ENCODE measurements at regions not wholly inside any gene's neighbourhood (a gene's known extent, or its start where the extent isn't known, plus 50 kb on each side); places are given as distances from the start of the nearest gene placed in this dataset.

DNA sequence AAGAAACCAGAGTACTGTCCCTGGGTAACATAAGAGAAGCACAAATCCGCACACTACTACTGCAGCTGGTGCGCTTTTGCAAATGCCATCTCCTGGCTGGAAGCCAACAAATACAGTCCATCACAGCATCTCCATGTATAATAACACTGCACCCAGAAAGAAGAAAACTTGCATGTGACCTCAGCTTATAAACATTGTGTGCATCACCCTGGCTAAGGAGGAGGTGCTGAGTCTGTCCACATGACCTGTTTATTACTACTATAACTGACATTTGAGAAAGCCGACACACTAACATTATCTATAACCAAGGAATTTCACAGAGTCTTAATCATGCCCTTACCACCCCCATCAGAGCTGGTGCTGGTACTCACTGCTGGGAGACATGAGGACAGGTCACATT, 516.8 kb downstream of the CFAP47 start:
- no peak for DNase-seq (ENCODE audit: low read depth)
- H3K9me3 ChIP-seq (ENCODE audit: control insufficient read depth, low read length), result peaks cover 6% of the 10 kb centered on the region
- no peaks in the 10 kb centered on the region for H3K4me1 ChIP-seq (ENCODE audit: control insufficient read depth, insufficient read depth, low read length)
- no peaks in the 10 kb centered on the region for H3K27me3 ChIP-seq (replicated peaks; ENCODE audit: control insufficient read depth, insufficient read depth, low read length)
- H3K4me3 ChIP-seq (ENCODE audit: low read length), result no peak overlapping the region
- no peaks in the 10 kb centered on the region for H3K36me3 ChIP-seq (ENCODE audit: control insufficient read depth, insufficient read depth, low read length, severe bottlenecking)
- H3K9ac ChIP-seq (ENCODE audit: low read length), result no peak overlapping the region

DNA sequence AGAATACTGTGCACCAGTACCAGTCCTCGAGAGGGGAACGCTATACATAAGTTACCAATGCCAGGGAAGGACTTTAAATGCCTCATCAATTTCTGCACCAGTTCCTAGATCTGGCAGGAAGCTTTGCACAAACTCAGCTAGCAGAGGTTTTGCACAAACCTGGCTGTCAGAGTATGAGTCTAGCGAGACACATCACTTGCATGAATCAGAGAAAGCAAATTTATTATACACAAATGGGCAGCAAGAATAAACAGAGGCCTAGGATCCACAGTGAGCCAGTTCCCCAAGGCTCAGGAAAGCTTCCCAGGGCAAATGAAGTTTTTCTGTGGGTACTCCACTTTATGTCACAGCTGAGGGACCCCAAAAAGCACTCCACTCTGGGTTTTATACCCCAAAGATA, 523.5 kb downstream of the CFAP47 start:
- Histone ChIP-seq H3K4me1 (ENCODE audit: control insufficient read depth, insufficient read depth, low read length) (no peaks in the 10 kb centered on the region), H3K9ac (ENCODE audit: low read length) (no peak overlapping the region), H3K9me3 (ENCODE audit: control insufficient read depth, low read length) (peaks cover 6% of the 10 kb centered on the region), H3K27me3 (replicated peaks; ENCODE audit: control insufficient read depth, insufficient read depth, low read length) (no peaks in the 10 kb centered on the region), H3K4me3 (ENCODE audit: low read length) (no peak overlapping the region), H3K36me3 (ENCODE audit: control insufficient read depth, insufficient read depth, low read length, severe bottlenecking) (no peaks in the 10 kb centered on the region)
- no peak for DNase-seq (ENCODE audit: low read depth)

- Histone ChIP-seq H3K4me3 (ENCODE audit: low read length) (no peak overlapping the region), H3K4me1 (ENCODE audit: control insufficient read depth, insufficient read depth, low read length) (no peaks in the 10 kb centered on the region), H3K9me3 (ENCODE audit: control insufficient read depth, low read length) (peaks cover 3% of the 10 kb centered on the region), H3K9ac (ENCODE audit: low read length) (no peak overlapping the region), H3K27me3 (replicated peaks; ENCODE audit: control insufficient read depth, insufficient read depth, low read length) (no peaks in the 10 kb centered on the region), H3K36me3 (ENCODE audit: control insufficient read depth, insufficient read depth, low read length, severe bottlenecking) (no peaks in the 10 kb centered on the region)
- no peak for DNase-seq (ENCODE audit: low read depth)
Observed at GRCh38 chrX:36445566-36445965, 526.0 kb downstream of the CFAP47 start.

GRCh38 chrX:36462142-36462541, 542.6 kb downstream of the CFAP47 start:
- peaks cover 3% of the 10 kb centered on the region for H3K27me3 ChIP-seq (replicated peaks; ENCODE audit: control insufficient read depth, insufficient read depth, low read length)

GRCh38 chrX:36480441-36480990, 527.6 kb upstream of the FAM47C start:
- Histone ChIP-seq H3K9me3 (ENCODE audit: control insufficient read depth, low read length) (peaks cover 7% of the 10 kb centered on the region), H3K36me3 (ENCODE audit: control insufficient read depth, insufficient read depth, low read length, severe bottlenecking) (no peaks in the 10 kb centered on the region), H3K9ac (ENCODE audit: low read length) (no peak overlapping the region), H3K4me1 (ENCODE audit: control insufficient read depth, insufficient read depth, low read length) (no peaks in the 10 kb centered on the region), H3K4me3 (ENCODE audit: low read length) (no peak overlapping the region), H3K27me3 (replicated peaks; ENCODE audit: control insufficient read depth, insufficient read depth, low read length) (no peaks in the 10 kb centered on the region)
- DNase-seq (ENCODE audit: low read depth), result no peak

More at GRCh38 chrX:36462142-36462541, 542.6 kb downstream of the CFAP47 start:
- Histone ChIP-seq H3K4me1 (ENCODE audit: control insufficient read depth, insufficient read depth, low read length) (no peaks in the 10 kb centered on the region), H3K9ac (ENCODE audit: low read length) (no peak overlapping the region), H3K9me3 (ENCODE audit: control insufficient read depth, low read length) (no peaks in the 10 kb centered on the region), H3K4me3 (ENCODE audit: low read length) (no peak overlapping the region), H3K36me3 (ENCODE audit: control insufficient read depth, insufficient read depth, low read length, severe bottlenecking) (no peaks in the 10 kb centered on the region)
- no peak for DNase-seq (ENCODE audit: low read depth)

DNA sequence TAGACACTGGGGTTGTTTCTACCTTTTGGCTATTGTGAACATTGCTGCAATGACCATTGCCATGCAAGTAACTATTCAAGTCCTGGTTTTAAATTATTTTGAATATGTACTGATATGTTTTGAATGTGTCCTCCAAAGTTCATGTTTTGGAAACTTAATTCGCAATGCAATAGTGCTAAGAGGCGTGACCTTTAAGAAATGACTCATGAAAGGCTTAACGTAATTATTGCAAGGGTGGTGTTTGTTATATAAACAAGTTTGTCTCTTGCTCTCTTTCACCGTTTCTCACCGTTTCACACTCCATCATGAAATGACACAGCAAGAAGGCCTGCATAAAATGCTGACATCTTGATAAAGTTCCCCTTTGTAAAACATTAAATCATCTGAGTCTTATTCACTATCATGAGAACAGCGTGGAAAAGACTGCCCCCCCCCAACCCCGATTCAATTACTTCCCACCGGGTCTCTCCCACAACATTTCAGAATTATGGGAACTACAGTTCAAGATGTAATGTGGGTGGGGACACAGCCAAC, 506.9 kb upstream of the FAM47C start:
- H3K9me3 ChIP-seq (ENCODE audit: control insufficient read depth, low read length), result peaks cover 16% of the 10 kb centered on the region
- H3K4me3 ChIP-seq (ENCODE audit: low read length), result no peak overlapping the region
- no peaks in the 10 kb centered on the region for H3K36me3 ChIP-seq (ENCODE audit: control insufficient read depth, insufficient read depth, low read length, severe bottlenecking)
- H3K4me1 ChIP-seq (ENCODE audit: control insufficient read depth, insufficient read depth, low read length), result no peaks in the 10 kb centered on the region
- no peak overlapping the region for H3K9ac ChIP-seq (ENCODE audit: low read length)
- DNase-seq (ENCODE audit: low read depth), result no peak
- H3K27me3 ChIP-seq (replicated peaks; ENCODE audit: control insufficient read depth, insufficient read depth, low read length), result no peaks in the 10 kb centered on the region

- no peak for DNase-seq (ENCODE audit: low read depth)
- Histone ChIP-seq H3K9me3 (ENCODE audit: control insufficient read depth, low read length) (peaks cover 26% of the 10 kb centered on the region), H3K4me1 (ENCODE audit: control insufficient read depth, insufficient read depth, low read length) (no peaks in the 10 kb centered on the region), H3K9ac (ENCODE audit: low read length) (no peak overlapping the region), H3K4me3 (ENCODE audit: low read length) (no peak overlapping the region), H3K36me3 (ENCODE audit: control insufficient read depth, insufficient read depth, low read length, severe bottlenecking) (no peaks in the 10 kb centered on the region), H3K27me3 (replicated peaks; ENCODE audit: control insufficient read depth, insufficient read depth, low read length) (no peaks in the 10 kb centered on the region)
Observed at GRCh38 chrX:36504625-36505024, 503.5 kb upstream of the FAM47C start.

- no peak overlapping the region for H3K9ac ChIP-seq (ENCODE audit: low read length)
- no peak for DNase-seq (ENCODE audit: low read depth)
- H3K4me3 ChIP-seq (ENCODE audit: low read length), result no peak overlapping the region
- no peaks in the 10 kb centered on the region for H3K27me3 ChIP-seq (replicated peaks; ENCODE audit: control insufficient read depth, insufficient read depth, low read length)
- no peaks in the 10 kb centered on the region for H3K4me1 ChIP-seq (ENCODE audit: control insufficient read depth, insufficient read depth, low read length)
- no peaks in the 10 kb centered on the region for H3K36me3 ChIP-seq (ENCODE audit: control insufficient read depth, insufficient read depth, low read length, severe bottlenecking)
- peaks cover 24% of the 10 kb centered on the region for H3K9me3 ChIP-seq (ENCODE audit: control insufficient read depth, low read length)
Observed at GRCh38 chrX:36508042-36508441, 500.1 kb upstream of the FAM47C start.

DNA sequence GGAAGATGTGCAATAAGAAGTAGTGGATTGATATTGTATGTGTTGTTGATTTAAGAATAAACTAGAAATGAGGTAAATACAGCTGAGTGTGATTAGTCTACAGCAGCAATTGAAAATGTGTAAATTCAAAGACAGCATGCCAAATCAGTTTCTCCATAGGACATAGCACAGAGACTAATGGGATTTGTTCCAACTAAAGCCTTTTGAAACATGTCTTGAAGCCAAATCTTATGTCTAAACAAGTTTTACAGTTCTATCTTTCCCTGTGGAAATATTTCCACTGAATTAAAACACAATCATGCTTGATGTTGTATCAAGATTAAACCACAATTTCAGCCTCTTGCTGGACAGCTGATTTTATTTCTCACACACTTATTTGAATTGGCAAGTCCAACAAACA, 497.4 kb upstream of the FAM47C start:
- H3K9ac ChIP-seq (ENCODE audit: low read length), result no peak overlapping the region
- H3K4me3 ChIP-seq (ENCODE audit: low read length), result no peak overlapping the region
- DNase-seq (ENCODE audit: low read depth), result no peak
- H3K36me3 ChIP-seq (ENCODE audit: control insufficient read depth, insufficient read depth, low read length, severe bottlenecking), result no peaks in the 10 kb centered on the region
- no peaks in the 10 kb centered on the region for H3K4me1 ChIP-seq (ENCODE audit: control insufficient read depth, insufficient read depth, low read length)
- peaks cover 32% of the 10 kb centered on the region for H3K9me3 ChIP-seq (ENCODE audit: control insufficient read depth, low read length)
- no peaks in the 10 kb centered on the region for H3K27me3 ChIP-seq (replicated peaks; ENCODE audit: control insufficient read depth, insufficient read depth, low read length)

DNA sequence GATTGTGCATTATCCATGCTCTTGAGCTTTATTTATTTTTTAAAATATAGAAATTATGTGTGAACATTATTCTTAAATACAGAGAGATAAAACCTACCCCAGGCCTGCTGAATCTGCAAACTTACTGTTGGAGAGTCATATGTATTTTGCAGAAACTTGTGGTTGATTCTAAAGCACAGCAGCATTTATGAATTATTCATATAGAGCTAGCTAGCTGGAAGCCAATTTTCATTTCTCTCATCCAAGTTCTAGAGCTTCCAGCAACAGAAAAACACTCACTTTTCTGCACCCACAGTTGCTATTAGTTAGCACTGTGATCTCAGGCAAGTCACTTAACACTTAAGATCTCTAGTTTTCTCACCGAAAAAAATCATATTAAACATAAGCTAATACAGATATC, 479.5 kb upstream of the FAM47C start:
- Histone ChIP-seq H3K27me3 (replicated peaks; ENCODE audit: control insufficient read depth, insufficient read depth, low read length) (no peaks in the 10 kb centered on the region), H3K36me3 (ENCODE audit: control insufficient read depth, insufficient read depth, low read length, severe bottlenecking) (no peaks in the 10 kb centered on the region), H3K4me1 (ENCODE audit: control insufficient read depth, insufficient read depth, low read length) (no peaks in the 10 kb centered on the region), H3K9ac (ENCODE audit: low read length) (no peak overlapping the region), H3K4me3 (ENCODE audit: low read length) (no peak overlapping the region), H3K9me3 (ENCODE audit: control insufficient read depth, low read length) (no peaks in the 10 kb centered on the region)
- no peak for DNase-seq (ENCODE audit: low read depth)

DNA sequence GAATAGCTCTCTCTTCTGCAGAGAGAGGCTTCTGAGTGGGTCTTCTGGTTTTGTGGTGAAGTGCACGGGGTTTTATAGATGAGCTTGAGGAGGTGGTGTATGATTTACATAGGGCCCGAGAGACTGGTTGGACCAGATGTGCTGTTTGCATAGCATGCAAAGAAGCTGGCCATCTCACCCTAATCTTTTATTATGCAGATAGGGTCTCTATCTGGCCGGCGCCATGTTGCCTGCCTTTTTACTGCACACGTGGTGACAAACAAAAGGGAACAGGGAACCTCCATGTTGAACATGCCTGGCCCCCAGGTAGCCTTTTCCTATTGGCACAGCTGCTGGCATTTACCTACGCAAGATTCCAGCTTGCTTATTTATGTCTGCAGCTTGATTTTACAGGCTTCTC, 473.3 kb upstream of the FAM47C start:
- Histone ChIP-seq H3K4me3 (ENCODE audit: low read length) (no peak overlapping the region), H3K36me3 (ENCODE audit: control insufficient read depth, insufficient read depth, low read length, severe bottlenecking) (no peaks in the 10 kb centered on the region), H3K27me3 (replicated peaks; ENCODE audit: control insufficient read depth, insufficient read depth, low read length) (peaks cover 3% of the 10 kb centered on the region), H3K9ac (ENCODE audit: low read length) (no peak overlapping the region), H3K4me1 (ENCODE audit: control insufficient read depth, insufficient read depth, low read length) (no peaks in the 10 kb centered on the region), H3K9me3 (ENCODE audit: control insufficient read depth, low read length) (no peaks in the 10 kb centered on the region)
- no peak for DNase-seq (ENCODE audit: low read depth)

DNA sequence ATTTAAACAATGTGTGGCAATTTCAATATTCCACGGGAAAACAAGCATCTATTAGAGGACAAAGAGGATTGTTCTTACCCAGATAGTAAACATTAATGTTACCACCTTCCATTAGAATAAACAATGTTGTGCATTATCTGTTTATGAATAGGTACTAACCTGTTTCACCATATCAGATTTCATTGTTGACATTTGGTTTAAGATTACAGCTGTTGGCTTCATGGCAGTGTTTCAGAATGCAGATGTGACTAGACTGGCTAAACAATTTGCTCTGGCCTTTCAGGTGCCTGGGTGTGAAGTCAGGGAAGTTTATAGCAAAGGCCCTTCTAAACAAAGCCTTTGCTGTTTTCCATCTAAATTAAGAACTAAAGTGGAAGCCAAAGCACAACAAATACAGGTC, 464.7 kb upstream of the FAM47C start:
- peaks cover 4% of the 10 kb centered on the region for H3K9me3 ChIP-seq (ENCODE audit: control insufficient read depth, low read length)
- no peak overlapping the region for H3K4me3 ChIP-seq (ENCODE audit: low read length)
- no peak for DNase-seq (ENCODE audit: low read depth)
- no peak overlapping the region for H3K9ac ChIP-seq (ENCODE audit: low read length)
- no peaks in the 10 kb centered on the region for H3K36me3 ChIP-seq (ENCODE audit: control insufficient read depth, insufficient read depth, low read length, severe bottlenecking)
- no peaks in the 10 kb centered on the region for H3K27me3 ChIP-seq (replicated peaks; ENCODE audit: control insufficient read depth, insufficient read depth, low read length)
- no peaks in the 10 kb centered on the region for H3K4me1 ChIP-seq (ENCODE audit: control insufficient read depth, insufficient read depth, low read length)
